GM04503 (cell line): ENCODE measurements at regions not wholly inside any gene's neighbourhood (a gene's known extent, or its start where the extent isn't known, plus 50 kb on each side); places are given as distances from the start of the nearest gene placed in this dataset.
"Not testable (repeated sequence)": the region's sequence is repeated elsewhere in the genome, so short reads cannot be mapped to it uniquely, and the experiment has no call there.

ENCODE experiments used
- DNase-seq: peaks from one replicate; pipeline ENCODE4 v3.0.0-alpha.2; 2012; ENCODE audit warnings: low read depth

DNA sequence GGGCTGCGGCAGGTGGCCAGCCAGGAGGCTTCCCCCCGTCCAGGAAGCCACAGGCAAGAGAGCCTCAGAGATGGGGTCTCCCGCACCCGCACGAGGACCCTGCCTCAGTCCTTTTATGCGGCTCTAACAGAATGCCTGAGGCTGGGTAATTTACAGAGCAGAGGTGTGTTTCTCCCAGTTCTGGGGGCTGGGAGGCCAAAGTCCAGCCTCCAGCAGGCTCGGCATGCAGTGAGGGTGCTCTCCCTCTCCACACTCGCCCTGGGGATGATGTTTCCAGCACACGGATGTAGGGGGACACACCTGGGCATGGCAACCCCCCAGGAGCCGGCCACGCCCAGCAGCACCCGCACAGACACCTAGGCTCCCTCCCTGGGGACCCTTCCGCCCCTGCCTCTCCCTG, 95.4 kb upstream of the PPP1R26 start:
- DNase-seq, result no peak

DNA sequence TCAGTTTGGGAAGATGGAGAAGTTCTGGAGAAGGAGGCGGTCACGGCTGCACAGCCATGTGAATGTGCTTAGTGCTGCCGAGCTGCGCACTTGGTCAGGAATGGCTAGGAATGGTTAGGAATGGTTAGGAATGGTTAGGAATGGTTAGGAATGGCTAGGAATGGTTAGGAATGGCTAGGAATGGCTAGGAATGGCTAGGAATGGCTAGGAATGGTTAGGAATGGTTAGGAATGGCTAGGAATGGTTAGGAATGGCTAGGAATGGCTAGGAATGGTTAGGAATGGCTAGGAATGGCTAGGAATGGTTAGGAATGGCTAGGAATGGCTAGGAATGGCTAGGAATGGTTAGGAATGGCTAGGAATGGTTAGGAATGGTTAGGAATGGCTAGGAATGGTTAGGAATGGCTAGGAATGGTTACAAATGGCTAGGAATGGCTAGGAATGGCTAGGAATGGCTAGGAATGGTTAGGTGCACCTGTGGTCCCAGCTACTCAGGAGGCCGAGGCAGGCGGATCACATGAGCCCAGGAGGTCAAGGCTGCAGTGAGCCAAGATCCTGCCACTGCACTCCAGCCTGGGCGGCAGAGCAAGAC, 94.7 kb upstream of the PPP1R26 start:
- not testable (repeated sequence) for DNase-seq

- DNase-seq, result no peak
These were observed 93.8 kb upstream of the PPP1R26 start for GRCh38 chr9:135385793-135386192.

DNA sequence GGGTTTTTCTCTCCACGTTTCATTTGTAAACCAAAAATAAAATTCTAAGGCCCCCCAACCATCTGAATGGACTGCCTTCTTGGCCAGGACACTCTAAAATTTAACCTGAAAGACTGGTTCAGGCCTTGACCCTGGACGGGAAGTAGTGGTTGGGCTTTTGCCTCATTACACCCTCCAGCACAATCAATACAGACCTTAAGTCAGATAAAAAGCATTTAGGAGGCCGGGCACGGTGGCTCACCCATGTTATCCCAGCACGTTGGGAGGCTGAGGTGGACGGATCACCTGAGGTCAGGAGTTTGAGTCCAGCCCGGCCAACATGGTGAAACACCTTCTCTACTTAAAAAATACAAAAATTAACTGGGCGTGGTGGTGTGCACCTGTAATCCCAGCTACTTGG, 91.6 kb upstream of the PPP1R26 start:
- DNase-seq, result no peak

DNA sequence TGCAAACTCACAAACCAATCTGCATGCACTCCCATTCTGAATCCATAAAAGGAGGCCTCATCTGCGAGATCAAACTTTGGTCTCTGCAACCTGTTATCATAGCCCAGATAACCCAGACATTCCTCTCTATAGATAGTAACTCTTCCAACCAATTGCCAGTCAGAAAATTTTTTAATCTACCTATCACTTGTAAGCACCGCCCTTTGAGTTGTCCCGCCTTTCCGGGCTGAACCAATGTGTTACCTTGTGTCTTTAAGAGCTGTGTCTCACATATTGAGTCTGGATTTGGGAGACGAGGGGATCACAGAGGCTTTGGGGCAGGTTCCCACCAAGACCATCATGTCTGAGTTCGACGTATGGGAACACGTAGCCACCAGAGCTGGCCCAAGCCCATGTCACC, 91.1 kb upstream of the PPP1R26 start:
- DNase-seq, result no peak

- no peak for DNase-seq
These were observed 87.8 kb upstream of the PPP1R26 start for GRCh38 chr9:135391759-135392158.

DNA sequence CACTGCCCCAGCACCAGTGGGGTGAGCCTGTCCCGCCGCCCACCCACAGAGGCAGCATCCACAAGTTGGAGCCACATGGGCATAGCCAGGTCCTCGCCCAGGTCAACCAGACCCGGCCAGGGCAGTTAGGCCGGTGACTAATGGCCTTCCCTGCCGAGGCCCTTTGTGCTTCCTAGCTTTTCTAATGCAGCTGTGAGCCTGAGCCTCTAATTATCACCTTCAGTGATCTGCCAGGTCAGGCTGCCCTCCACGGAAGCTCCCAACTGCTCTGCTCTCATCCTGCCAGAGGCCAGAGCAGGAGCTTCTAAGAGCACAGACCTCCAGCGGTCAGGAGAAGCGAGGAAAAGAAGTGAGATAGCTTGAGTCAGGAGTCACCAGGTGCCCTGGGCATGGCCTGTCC, 87.1 kb upstream of the PPP1R26 start:
- no peak for DNase-seq

GRCh38 chr9:135394131-135394530, 85.5 kb upstream of the PPP1R26 start:
- no peak for DNase-seq

DNA sequence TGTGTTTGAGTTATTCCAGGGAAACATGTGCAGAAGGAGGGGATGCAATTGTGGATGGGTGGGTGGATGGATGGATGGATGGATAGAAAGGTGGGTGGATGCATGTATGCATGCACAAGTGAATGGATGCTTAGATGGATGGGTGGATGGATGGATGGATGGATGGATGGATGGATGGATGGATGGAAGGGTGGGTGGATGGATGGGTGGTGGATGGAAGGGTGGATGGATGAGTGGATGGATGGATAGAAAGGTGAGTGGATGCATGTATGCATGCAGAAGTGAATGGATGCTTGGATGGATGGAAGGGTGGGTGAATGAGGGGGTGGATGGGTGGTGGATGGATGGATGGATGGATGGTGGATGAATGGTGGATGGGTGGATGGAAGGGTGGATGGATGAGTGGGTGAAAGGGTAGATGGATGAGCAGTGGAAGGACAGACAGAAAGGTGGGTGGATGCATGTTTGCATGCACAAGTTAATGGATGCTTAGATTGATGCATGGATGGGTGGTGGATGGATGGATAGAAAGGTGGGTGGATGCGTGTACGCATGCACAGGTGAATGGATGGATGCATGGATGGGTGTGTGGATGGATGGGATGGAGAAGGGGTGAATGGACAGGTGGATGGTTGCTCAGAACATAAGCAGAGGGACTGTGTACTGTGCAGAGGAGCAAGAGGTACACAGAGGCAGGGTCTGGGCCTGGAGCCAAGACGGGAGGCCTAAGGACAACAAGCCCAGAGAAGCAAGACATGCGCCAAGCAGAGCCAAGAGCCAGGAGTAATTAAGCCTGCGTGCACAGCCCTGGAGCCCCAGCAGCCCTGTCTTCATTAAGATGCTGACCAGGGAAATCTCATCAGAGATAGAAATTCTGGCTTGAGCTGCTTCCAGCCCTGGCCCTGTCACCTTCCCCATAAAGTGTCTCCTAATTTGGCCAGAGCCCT, 84.6 kb upstream of the PPP1R26 start:
- DNase-seq, result no peak

- no peak for DNase-seq
These were observed 82.4 kb upstream of the PPP1R26 start for GRCh38 chr9:135397142-135397541.

DNA sequence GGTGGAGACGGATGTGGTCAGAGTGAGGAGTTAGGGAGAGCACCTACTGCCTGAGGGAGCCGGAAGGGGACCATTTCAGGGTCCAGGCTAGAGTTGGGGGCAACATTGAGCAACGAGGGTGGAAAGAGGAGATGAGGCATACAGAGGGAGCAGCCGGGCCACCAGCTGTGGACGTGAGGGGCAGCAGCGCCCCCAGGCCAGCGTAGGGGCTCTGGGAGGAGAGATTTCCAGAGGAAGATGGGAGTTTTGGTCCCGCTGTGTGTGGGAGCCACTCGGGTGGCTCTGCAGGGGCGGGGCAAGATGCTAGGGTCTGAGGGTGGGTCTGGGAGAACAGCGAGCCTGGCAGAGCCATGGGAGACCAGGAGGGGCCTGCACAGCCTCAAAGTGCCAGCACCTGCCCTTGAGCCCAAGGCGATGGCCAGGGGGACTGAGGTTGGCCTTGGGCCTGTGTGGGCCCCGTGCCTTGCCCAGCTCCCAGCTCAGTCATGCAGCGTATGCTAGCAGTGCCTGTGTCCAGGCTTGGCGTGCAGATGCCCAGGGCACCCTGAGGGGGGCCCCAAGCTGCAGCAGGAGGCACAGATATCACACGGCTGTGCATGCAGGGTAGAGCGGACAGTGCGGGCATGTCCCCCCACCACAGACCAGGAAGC, 80.5 kb upstream of the PPP1R26 start:
- DNase-seq, result no peak

DNA sequence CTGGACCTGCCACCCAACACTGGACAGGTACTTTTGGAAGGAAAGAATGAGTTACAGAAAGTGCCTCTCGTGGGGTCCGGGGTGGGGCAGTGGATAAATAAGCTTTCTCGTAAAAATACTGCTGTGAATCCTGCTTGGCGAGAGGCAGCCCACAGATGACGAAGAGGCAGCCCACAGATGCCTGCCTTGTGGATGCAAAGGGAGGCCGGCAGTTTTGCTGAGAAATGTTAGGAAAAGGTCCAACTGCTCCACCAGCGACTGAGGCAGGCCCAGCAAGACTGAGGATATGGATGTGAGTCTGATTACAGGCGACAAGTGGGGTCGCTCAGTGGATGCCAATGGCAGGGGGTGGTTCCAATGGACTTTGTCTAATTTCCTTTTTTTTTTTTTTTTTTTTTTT, 79.1 kb upstream of the PPP1R26 start:
- DNase-seq, result no peak

- DNase-seq, result no peak
These were observed 78.4 kb upstream of the PPP1R26 start for GRCh38 chr9:135401218-135401617.

GRCh38 chr9:135402048-135402738, 77.4 kb upstream of the PPP1R26 start:
- no peak for DNase-seq

GRCh38 chr9:135402739-135403695, 76.6 kb upstream of the PPP1R26 start:
- no peak for DNase-seq

DNA sequence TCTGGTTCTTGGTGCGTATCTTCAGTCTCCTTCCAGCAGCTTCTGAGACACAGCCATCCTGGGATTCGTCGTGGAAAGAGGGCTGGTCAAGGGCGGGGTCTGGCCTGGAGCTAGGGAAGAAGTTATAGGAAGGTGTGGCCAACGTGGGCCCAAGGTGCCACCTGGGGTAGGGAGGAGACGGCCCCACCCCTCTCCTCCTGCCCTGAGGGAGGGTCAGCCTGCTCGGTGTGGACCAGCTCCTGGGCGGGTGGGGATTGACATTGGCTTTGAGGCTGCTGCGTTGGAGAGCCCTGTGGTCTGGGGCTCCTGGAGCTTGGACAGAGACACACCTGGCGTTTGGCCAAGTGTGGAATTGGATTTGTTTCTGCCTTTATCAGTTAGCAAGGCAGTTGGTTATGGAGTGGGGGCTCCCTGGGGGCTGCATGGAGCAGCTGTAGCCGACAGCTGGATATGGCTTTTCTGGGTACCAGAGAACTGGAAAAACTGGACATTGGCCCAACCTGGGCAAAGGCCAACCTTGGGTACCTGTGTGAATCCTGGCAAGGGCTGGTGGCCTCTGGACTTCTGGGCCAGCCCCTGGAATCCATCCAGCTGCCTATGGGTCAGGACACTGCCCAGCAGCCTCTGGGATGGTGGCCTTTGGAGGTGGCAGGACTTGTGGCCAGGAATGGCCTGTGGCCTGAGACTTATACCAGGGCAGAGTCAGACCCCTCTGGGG, 75.7 kb upstream of the PPP1R26 start:
- DNase-seq, result no peak

GRCh38 chr9:135404451-135405144, 75.0 kb upstream of the PPP1R26 start:
- no peak for DNase-seq

DNA sequence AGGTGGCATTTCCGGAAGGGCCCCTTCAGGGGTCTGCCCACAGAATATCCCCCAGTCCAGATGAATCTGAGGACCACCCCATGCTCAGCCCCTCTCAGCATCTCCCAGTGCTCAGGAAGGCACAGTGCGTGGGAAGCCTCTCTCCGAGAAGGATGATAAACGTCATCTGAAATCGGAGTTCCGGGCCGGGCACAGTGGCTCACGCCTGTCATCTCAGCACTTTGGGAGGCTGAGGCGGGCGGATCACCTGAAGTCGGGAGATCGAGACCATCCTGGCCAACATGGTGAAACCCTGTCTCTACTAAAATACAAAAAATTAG, 74.5 kb upstream of the PPP1R26 start:
- DNase-seq, result not testable (repeated sequence)

DNA sequence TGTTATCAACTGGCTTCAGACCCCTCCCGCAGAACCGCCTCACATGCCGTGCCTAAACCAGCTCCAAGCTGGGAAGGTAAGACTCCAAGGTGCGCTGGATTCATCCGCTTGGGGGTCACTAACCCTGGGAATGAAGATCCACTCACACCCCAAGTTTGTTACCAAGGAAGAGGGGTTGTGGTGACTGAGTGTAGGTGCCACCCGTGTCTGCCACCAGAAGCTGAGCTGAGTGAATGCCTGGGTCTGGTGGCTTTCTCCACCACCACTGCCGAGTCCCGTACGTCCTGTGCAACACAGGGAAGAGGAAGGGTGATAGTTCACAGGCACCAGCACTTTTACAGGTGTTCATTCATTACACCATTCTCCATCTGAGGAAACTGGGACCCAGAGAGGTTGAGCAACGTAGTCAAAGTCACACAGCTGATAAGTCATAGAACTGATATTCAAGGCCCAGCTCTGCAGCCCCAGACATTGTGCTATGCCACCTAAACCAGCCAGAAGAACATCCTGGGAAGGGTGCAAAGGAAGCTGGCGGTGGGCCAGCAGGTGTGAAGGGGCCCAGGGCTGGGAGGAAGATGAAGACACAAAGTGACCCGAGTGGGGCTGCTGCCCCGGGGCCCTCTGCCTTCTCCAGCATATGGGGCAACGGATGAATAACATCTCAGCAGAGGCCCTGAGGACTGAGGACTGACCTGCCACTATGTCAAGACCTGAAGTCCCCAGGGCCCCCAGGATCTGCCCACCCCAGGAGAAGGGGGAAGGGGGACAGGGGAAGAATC, 70.9 kb upstream of the PPP1R26 start:
- DNase-seq, result no peak
